Activated T-cell treated with anti-CD3 and anti-CD28 coated beads for 48 hours (primary cell): ENCODE measurements at regions not wholly inside any gene's neighbourhood (a gene's known extent, or its start where the extent isn't known, plus 50 kb on each side); places are given as distances from the start of the nearest gene placed in this dataset.

Experiments
- DNase-seq: peaks from one replicate; pipeline ENCODE4 v3.0.0-alpha.2; 2020; ENCODE audit warnings: low read depth

GRCh38 chr5:60259730-60260129 is 366.2 kb upstream of the PDE4D start:
- no peak for DNase-seq

- DNase-seq, result no peak
These were observed 364.2 kb upstream of the PDE4D start for GRCh38 chr5:60257596-60258271.

GRCh38 chr5:60256546-60256945 is 363.0 kb upstream of the PDE4D start:
- no peak for DNase-seq

- DNase-seq, result no peak
These were observed 355.4 kb upstream of the PDE4D start for GRCh38 chr5:60248901-60249300.

GRCh38 chr5:60243713-60244112 is 350.2 kb upstream of the PDE4D start:
- DNase-seq, result no peak

GRCh38 chr5:60232036-60232795 is 338.7 kb upstream of the PDE4D start:
- no peak for DNase-seq

GRCh38 chr5:60230456-60230855 is 336.9 kb upstream of the PDE4D start:
- DNase-seq, result no peak

GRCh38 chr5:60229691-60230185 is 336.2 kb upstream of the PDE4D start:
- no peak for DNase-seq

- DNase-seq, result no peak
These were observed 335.1 kb upstream of the PDE4D start for GRCh38 chr5:60228676-60229075.

GRCh38 chr5:60226128-60226527 is 332.6 kb upstream of the PDE4D start:
- no peak for DNase-seq

- no peak for DNase-seq
These were observed 329.8 kb upstream of the PDE4D start for GRCh38 chr5:60223342-60223741.

- no peak for DNase-seq
These were observed 326.4 kb upstream of the PDE4D start for GRCh38 chr5:60219921-60220320.

GRCh38 chr5:60210810-60211209 is 317.3 kb upstream of the PDE4D start:
- no peak for DNase-seq

- DNase-seq, result no peak
These were observed 315.8 kb upstream of the PDE4D start for GRCh38 chr5:60209146-60209840.

GRCh38 chr5:60208716-60209115 is 315.2 kb upstream of the PDE4D start:
- no peak for DNase-seq

GRCh38 chr5:60207040-60207439 is 313.5 kb upstream of the PDE4D start:
- DNase-seq, result no peak

GRCh38 chr5:60206234-60206633 is 312.7 kb upstream of the PDE4D start:
- no peak for DNase-seq

- DNase-seq, result no peak
These were observed 311.5 kb upstream of the PDE4D start for GRCh38 chr5:60205071-60205470.

- DNase-seq, result no peak
These were observed 303.0 kb upstream of the PDE4D start for GRCh38 chr5:60196385-60197113.

- no peak for DNase-seq
These were observed 302.0 kb upstream of the PDE4D start for GRCh38 chr5:60195551-60195950.

GRCh38 chr5:60195083-60195482 is 301.6 kb upstream of the PDE4D start:
- DNase-seq, result no peak
